Heart left ventricle (tissue), 16 donors: ENCODE measurements at regions not wholly inside any gene's neighbourhood (a gene's known extent, or its start where the extent isn't known, plus 50 kb on each side); places are given as distances from the start of the nearest gene placed in this dataset.

Experiments
- ATAC-seq, 4 donors: fragments of 200-7000 bp; cut with Tn5 transposase; one replicate each; pipeline ENCODE4 v1.9.1; 2020 to 2022; ENCODE audit warnings: moderate library complexity in 4 of 4, mild to moderate bottlenecking in 3 of 4, moderate number of reproducible peaks in 1 of 4
- DNase-seq, 5 donors: peaks; one replicate each; pipeline ENCODE4 v3.0.0-alpha.2; 2020
- H3K27ac ChIP-seq, 12 donors: fragments of 200-600 bp; sonication (generic) in 4 of 12; one replicate each; pipeline versions ENCODE4 v1.5.0 to v1.8.0; 2016 to 2022; ENCODE audit warnings: mild to moderate bottlenecking in 2 of 12
- H3K27me3 ChIP-seq, 9 donors: fragments of 200-600 bp; sonication (generic) in 2 of 9; one replicate each; pipeline versions ENCODE4 v1.5.1 to v1.8.0; 2016 to 2022; ENCODE audit warnings: mild to moderate bottlenecking in 3 of 9
- H3K36me3 ChIP-seq, 9 donors: fragments of 200-600 bp; sonication (generic) in 2 of 9; one replicate each; pipeline versions ENCODE4 v1.5.0 to v1.8.0; 2018 to 2022; ENCODE audit warnings: mild to moderate bottlenecking in 2 of 9
- H3K4me1 ChIP-seq, 12 donors: fragments of 200-600 bp; sonication (generic) in 4 of 12; one replicate each; pipeline versions ENCODE4 v1.5.0 to v1.8.0; 2016 to 2022; ENCODE audit warnings: mild to moderate bottlenecking in 3 of 12
- H3K4me3 ChIP-seq, 12 donors: fragments of 200-600 bp; sonication (generic) in 4 of 12; one replicate each; pipeline versions ENCODE4 v1.5.0 to v1.8.0; 2017 to 2022; ENCODE audit warnings: mild to moderate bottlenecking in 9 of 12, moderate library complexity in 4 of 12
- H3K9me3 ChIP-seq, 12 donors: fragments of 200-600 bp; sonication (generic) in 4 of 12; one replicate each; pipeline versions ENCODE4 v1.5.0 to v1.8.0; 2016 to 2022; ENCODE audit warnings: mild to moderate bottlenecking in 1 of 12
- POLR2A ChIP-seq, 2 donors: fragments of 450-650 bp; IDR thresholded peaks; one replicate each; pipeline ENCODE4 v1.6.1; 2017; ENCODE audit warnings: antibody characterized with exemption in 2 of 2, mild to moderate bottlenecking in 2 of 2, moderate library complexity in 2 of 2
- WGBS, 4 donors: extraction: QIAGEN DNeasy Blood & Tissue Kit in 2 of 4; methylation state at CpG; one replicate each; pipeline versions ENCODE4 v1.1.5 to v1.1.7; 2013 to 2018; 5-methylcytosine and 5-hydroxymethylcytosine counted together
- intact Hi-C, 10 donors: fragments of 100-400 bp; cut with DNase I; formaldehyde crosslinking; loops; one replicate each; pipeline versions ENCODE4 v1.11.1 to v1.14.2; 2022
- TF ChIP-seq, protein P1 (sequence below), 12 donors: fragments of 200-600 bp; sonication (generic) in 4 of 12; IDR thresholded peaks; one replicate each; pipeline versions ENCODE4 v1.5.0 to v1.8.0; 2018 to 2022; ENCODE audit warnings: antibody characterized with exemption in 12 of 12, mild to moderate bottlenecking in 5 of 12
- donor health status: ischemic (EF 13 %, LVEDD 7.1; RV severe dilation, severe dysfunction).
- donor health status: healthy with polysubstance abuse.
- donor health status: DM: no; HTN: yes; CAD: no.
- donor health status: DM: no; HTN: no; CAD: no.
- donor health status: ischemic (EF 25% LVEDD 6.9; RV normal size, moderate dysfunction).
- donor health status: ischemic (EF 25% LVEDD 5.7; RV mildly dilated, moderate dysfunction).
- donor health status: healthy.
- donor health status: DM: yes; HTN: yes; CAD: no.
- donor health status: ischemic (EF 35%, LVEDD 5.7; RV mildly dilated, moderate dysfunction).
- donor health status: nonischemic (EF 11% LVEDD 7.7; RV severe dilation, severe dysfunction).
- donor health status: DM: yes; HTN: yes; CAD: no.
- donor health status: PGD.
- donor health status: ischemic (EF 29% LVEDD 5.4; RV normal size, mild dysfunction).
- donor health status: nonischemic (EF 23%, LVEDD 6.1; RV moderate dilation, normal function).

GRCh38 chr13:44136696-44137268 lies 236.8 kb upstream of the SERP2 start:
- Histone ChIP-seq H3K4me3 (no peak overlapping the region), H3K9me3 (no peaks in the 10 kb centered on the region), H3K4me1 (peaks cover 0 to 35% (median 14%) of the 10 kb centered on the region in 12 donors), H3K27me3 (no peaks in the 10 kb centered on the region), H3K36me3 (no peaks in the 10 kb centered on the region), H3K27ac (no peak overlapping the region)
- ATAC-seq: no peak
- TF ChIP-seq, protein P1, sequence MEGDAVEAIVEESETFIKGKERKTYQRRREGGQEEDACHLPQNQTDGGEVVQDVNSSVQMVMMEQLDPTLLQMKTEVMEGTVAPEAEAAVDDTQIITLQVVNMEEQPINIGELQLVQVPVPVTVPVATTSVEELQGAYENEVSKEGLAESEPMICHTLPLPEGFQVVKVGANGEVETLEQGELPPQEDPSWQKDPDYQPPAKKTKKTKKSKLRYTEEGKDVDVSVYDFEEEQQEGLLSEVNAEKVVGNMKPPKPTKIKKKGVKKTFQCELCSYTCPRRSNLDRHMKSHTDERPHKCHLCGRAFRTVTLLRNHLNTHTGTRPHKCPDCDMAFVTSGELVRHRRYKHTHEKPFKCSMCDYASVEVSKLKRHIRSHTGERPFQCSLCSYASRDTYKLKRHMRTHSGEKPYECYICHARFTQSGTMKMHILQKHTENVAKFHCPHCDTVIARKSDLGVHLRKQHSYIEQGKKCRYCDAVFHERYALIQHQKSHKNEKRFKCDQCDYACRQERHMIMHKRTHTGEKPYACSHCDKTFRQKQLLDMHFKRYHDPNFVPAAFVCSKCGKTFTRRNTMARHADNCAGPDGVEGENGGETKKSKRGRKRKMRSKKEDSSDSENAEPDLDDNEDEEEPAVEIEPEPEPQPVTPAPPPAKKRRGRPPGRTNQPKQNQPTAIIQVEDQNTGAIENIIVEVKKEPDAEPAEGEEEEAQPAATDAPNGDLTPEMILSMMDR (IDR thresholded peaks at IDR 0.05): no peak
- no peak for TF ChIP-seq POLR2A (IDR thresholded peaks at IDR 0.05)
- intact Hi-C loops: loop anchor here in 2 of 10 donors (10.0 kb wide), 1 partner anchor 82 kb away; no protein-coding TSS in a partner anchor
- WGBS, 4 donors: 64 to 70% (median 66%) methylated on average over 5 of the region's 5 CpGs
- DNase-seq: no peak

DNA sequence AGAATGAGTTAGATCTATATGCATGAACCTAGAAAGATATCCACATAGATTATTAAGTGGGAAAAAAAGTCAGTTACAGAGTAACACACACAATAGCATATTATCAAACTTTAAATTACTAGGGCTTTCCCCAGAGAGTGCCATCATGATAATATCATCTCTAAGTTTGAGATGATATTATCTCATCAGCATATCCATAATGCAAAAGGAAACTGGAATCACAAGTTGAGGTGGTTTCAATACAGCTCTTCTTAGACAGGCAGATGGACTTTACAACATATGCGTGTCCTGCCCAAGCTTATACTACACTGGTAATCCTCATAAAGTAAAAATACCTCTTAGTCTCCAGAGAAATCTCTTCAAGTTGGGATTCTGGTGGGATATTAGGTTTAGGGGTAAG lies 236.2 kb upstream of the SERP2 start:
- no peak for ATAC-seq
- 90 to 96% (median 95%) methylated on average over 1 of the region's 1 CpG for WGBS, 4 donors
- intact Hi-C loops: loop anchor here in 2 of 10 donors (10.0 kb wide), 1 partner anchor 83 kb away; no protein-coding TSS in a partner anchor

DNA sequence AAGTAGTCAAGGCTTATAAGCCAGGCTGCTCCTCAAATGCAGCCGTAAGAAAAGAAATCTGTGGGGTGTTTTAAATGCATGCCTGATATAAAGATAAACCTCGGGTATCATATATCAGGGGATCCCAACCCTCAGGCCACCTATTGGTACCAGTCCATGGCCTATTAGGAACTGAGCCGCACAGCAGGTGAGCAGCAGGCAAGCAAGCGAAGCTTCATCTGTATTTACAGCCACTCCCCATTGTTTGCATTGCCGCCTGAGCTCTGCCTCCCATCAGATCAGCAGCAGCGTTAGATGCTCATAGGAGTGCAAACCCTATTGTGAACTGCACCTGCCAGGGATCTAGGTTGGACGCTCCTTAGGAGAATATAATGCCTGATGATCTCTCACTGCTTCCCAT lies 233.5 kb upstream of the SERP2 start:
- TF ChIP-seq POLR2A (IDR thresholded peaks at IDR 0.05): no peak
- TF ChIP-seq, protein P1 (IDR thresholded peaks at IDR 0.05): no peak
- no peak overlapping the region for H3K4me3 ChIP-seq
- H3K27me3 ChIP-seq: no peaks in the 10 kb centered on the region
- intact Hi-C loops: loop anchor here in 7 of 10 donors (2.0 to 10.0 kb wide), 12 partner anchors 23 to 297 kb away; no protein-coding TSS in a partner anchor
- peaks cover 0 to 21% (median 9%) of the 10 kb centered on the region in 12 donors for H3K4me1 ChIP-seq
- DNase-seq: no peak
- no peaks in the 10 kb centered on the region for H3K36me3 ChIP-seq
- WGBS, 4 donors: 87 to 91% (median 89%) methylated on average over 7 of the region's 7 CpGs
- no peak overlapping the region for H3K27ac ChIP-seq
- no peak for ATAC-seq
- no peaks in the 10 kb centered on the region for H3K9me3 ChIP-seq

More for the DNA sequence above, 236.2 kb upstream of the SERP2 start:
- Histone ChIP-seq H3K4me3 (no peak overlapping the region), H3K27ac (no peak overlapping the region), H3K27me3 (no peaks in the 10 kb centered on the region), H3K36me3 (no peaks in the 10 kb centered on the region), H3K9me3 (no peaks in the 10 kb centered on the region), H3K4me1 (peaks cover 0 to 31% (median 15%) of the 10 kb centered on the region in 12 donors)
- no peak for DNase-seq
- TF ChIP-seq, protein P1 (IDR thresholded peaks at IDR 0.05): no peak
- no peak for TF ChIP-seq POLR2A (IDR thresholded peaks at IDR 0.05)

- WGBS, 4 donors: 29 to 32% (median 30%) methylated on average over 13 of the region's 13 CpGs
- Histone ChIP-seq H3K27ac (peak overlapping the region; percentile 86 to 99 (median 95)), H3K9me3 (no peaks in the 10 kb centered on the region), H3K27me3 (no peaks in the 10 kb centered on the region), H3K4me3 (peak overlapping the region; percentile 22 to 73 (median 56)), H3K36me3 (no peaks in the 10 kb centered on the region), H3K4me1 (peaks cover 0 to 21% (median 9%) of the 10 kb centered on the region in 12 donors)
- no peak for DNase-seq
- TF ChIP-seq, protein P1 (IDR thresholded peaks at IDR 0.05): no peak
- TF ChIP-seq POLR2A (IDR thresholded peaks at IDR 0.05): no peak
- no peak for ATAC-seq
- intact Hi-C loops: loop anchor here in 7 of 10 donors (2.0 to 10.0 kb wide), 12 partner anchors 24 to 296 kb away; no protein-coding TSS in a partner anchor
Measured at GRCh38 chr13:44140888-44141724, 232.5 kb upstream of the SERP2 start.
